ENCODE measurements at regions not wholly inside any gene's neighbourhood (a gene's known extent, or its start where the extent isn't known, plus 50 kb on each side); places are given as distances from the start of the nearest gene placed in this dataset.

DNA sequence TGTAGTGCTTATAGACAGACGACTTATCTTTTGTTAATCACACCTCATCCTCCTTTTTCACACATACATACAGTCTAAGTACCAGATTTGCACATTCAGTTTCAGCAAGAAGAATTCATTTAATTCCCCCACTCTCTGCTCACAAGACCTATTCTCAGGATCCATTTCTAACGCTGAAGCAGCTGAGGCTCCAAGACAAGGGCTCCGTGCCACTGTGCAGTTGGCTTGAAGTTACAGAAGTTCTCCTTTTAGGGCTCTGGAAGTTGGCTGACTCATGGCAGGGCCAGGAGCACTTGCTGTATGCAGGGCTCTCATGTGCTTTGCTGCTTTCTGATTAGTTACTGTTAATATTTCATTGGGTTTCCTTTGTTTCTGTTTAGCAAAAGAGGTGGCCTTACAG lies 1566.9 kb upstream of the TMEM132C start:
- Mint-ChIP-seq H3K27me3 (no peaks in the 10 kb centered on the region), H3K9me3 (ENCODE audit: insufficient read depth) (no peaks in the 10 kb centered on the region), H3K4me1 (no peaks in the 10 kb centered on the region), H3K27ac (no peak overlapping the region), H3K4me3 (no peak overlapping the region)
- Histone ChIP-seq H4K20me1 (ENCODE audit: control insufficient read depth, insufficient read depth, low read length, poor library complexity, severe bottlenecking) (no peaks in the 10 kb centered on the region), H3K4me3 (ENCODE audit: control extremely low read depth in 1 of 5, extremely low read depth in 1 of 5, insufficient read depth in 1 of 5, low read depth in 2 of 5, low read length in 4 of 5) (no peak overlapping the region), H3K27ac (ENCODE audit: low read length in 2 of 2) (no peak overlapping the region), H3K9me3 (ENCODE audit: control extremely low read depth in 1 of 3, control insufficient read depth in 2 of 3, insufficient read depth in 1 of 3, low read length in 2 of 3) (peaks cover 0 to 2% (median 0%) of the 10 kb centered on the region in 3 donors), H3K4me1 (ENCODE audit: control insufficient read depth in 2 of 2, insufficient read depth in 2 of 2, low read length in 2 of 2) (no peaks in the 10 kb centered on the region), H3K36me3 (replicated peaks in 1 of 2; ENCODE audit: control extremely low read depth in 1 of 2, control insufficient read depth in 1 of 2, extremely low read depth in 1 of 2, insufficient read depth in 2 of 2, low read length in 1 of 2) (no peaks in the 10 kb centered on the region), H3K27me3 (replicated peaks in 1 of 4; ENCODE audit: control extremely low read depth in 1 of 4, control insufficient read depth in 3 of 4, insufficient read depth in 4 of 4, low read length in 3 of 4) (no peaks in the 10 kb centered on the region), H3K9ac (ENCODE audit: low read length) (no peak overlapping the region), H3K79me2 (ENCODE audit: control insufficient read depth, insufficient read depth, low read length) (no peaks in the 10 kb centered on the region), H2AFZ (ENCODE audit: insufficient read depth, low read depth, low read length, poor library complexity, severe bottlenecking) (no peak overlapping the region), H3K4me2 (replicated peaks; ENCODE audit: low read depth, low read length, poor library complexity, severe bottlenecking) (no peak overlapping the region)
- no peak for DNase-seq
- ChIA-PET CTCF (no interaction called here), POLR2A (no interaction called here)
- no peak for ATAC-seq (ENCODE audit: low read depth)
- WGBS (ENCODE audit: insufficient coverage): 93% methylated on average over 2 of the region's 3 CpGs
- intact Hi-C loops (cut with micrococcal nuclease): no loop called here
- no peak for TF ChIP-seq EZH2 (IDR thresholded peaks at IDR 0.05; ENCODE audit: borderline replicate concordance, insufficient read depth, low read depth, low read length, poor library complexity, severe bottlenecking)
- TF ChIP-seq, protein P1, sequence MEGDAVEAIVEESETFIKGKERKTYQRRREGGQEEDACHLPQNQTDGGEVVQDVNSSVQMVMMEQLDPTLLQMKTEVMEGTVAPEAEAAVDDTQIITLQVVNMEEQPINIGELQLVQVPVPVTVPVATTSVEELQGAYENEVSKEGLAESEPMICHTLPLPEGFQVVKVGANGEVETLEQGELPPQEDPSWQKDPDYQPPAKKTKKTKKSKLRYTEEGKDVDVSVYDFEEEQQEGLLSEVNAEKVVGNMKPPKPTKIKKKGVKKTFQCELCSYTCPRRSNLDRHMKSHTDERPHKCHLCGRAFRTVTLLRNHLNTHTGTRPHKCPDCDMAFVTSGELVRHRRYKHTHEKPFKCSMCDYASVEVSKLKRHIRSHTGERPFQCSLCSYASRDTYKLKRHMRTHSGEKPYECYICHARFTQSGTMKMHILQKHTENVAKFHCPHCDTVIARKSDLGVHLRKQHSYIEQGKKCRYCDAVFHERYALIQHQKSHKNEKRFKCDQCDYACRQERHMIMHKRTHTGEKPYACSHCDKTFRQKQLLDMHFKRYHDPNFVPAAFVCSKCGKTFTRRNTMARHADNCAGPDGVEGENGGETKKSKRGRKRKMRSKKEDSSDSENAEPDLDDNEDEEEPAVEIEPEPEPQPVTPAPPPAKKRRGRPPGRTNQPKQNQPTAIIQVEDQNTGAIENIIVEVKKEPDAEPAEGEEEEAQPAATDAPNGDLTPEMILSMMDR (IDR thresholded peaks at IDR 0.05): no peak

GRCh38 chr12:126704609-126705008 lies 1562.4 kb upstream of the TMEM132C start:
- TF ChIP-seq, protein P1 (IDR thresholded peaks at IDR 0.05): no peak
- TF ChIP-seq EZH2 (IDR thresholded peaks at IDR 0.05; ENCODE audit: borderline replicate concordance, insufficient read depth, low read depth, low read length, poor library complexity, severe bottlenecking): no peak
- no peak for ATAC-seq (ENCODE audit: low read depth)
- no peak for DNase-seq
- peaks cover 0 to 2% (median 0%) of the 10 kb centered on the region in 3 donors for H3K9me3 ChIP-seq (ENCODE audit: control extremely low read depth in 1 of 3, control insufficient read depth in 2 of 3, insufficient read depth in 1 of 3, low read length in 2 of 3)
- no peak overlapping the region for H3K9ac ChIP-seq (ENCODE audit: low read length)
- no CpG with 5 or more reads among the region's 4 CpGs for WGBS (ENCODE audit: insufficient coverage)
- Mint-ChIP-seq H3K27me3 (no peaks in the 10 kb centered on the region), H3K9me3 (ENCODE audit: insufficient read depth) (no peaks in the 10 kb centered on the region), H3K4me3 (no peak overlapping the region), H3K27ac (no peak overlapping the region), H3K4me1 (no peaks in the 10 kb centered on the region)
- POLR2A ChIA-PET: no interaction called here
- CTCF ChIA-PET: no interaction called here
- H2AFZ ChIP-seq (ENCODE audit: insufficient read depth, low read depth, low read length, poor library complexity, severe bottlenecking): no peak overlapping the region
- intact Hi-C loops (cut with micrococcal nuclease): no loop called here
- H3K4me2 ChIP-seq (replicated peaks; ENCODE audit: low read depth, low read length, poor library complexity, severe bottlenecking): no peak overlapping the region
- H3K27ac ChIP-seq (ENCODE audit: low read length in 2 of 2): no peak overlapping the region
- no peaks in the 10 kb centered on the region for H3K4me1 ChIP-seq (ENCODE audit: control insufficient read depth in 2 of 2, insufficient read depth in 2 of 2, low read length in 2 of 2)
- no peaks in the 10 kb centered on the region for H3K27me3 ChIP-seq (replicated peaks in 1 of 4; ENCODE audit: control extremely low read depth in 1 of 4, control insufficient read depth in 3 of 4, insufficient read depth in 4 of 4, low read length in 3 of 4)
- H3K79me2 ChIP-seq (ENCODE audit: control insufficient read depth, insufficient read depth, low read length): no peaks in the 10 kb centered on the region
- no peaks in the 10 kb centered on the region for H3K36me3 ChIP-seq (replicated peaks in 1 of 2; ENCODE audit: control extremely low read depth in 1 of 2, control insufficient read depth in 1 of 2, extremely low read depth in 1 of 2, insufficient read depth in 2 of 2, low read length in 1 of 2)
- no peak overlapping the region for H3K4me3 ChIP-seq (ENCODE audit: control extremely low read depth in 1 of 5, extremely low read depth in 1 of 5, insufficient read depth in 1 of 5, low read depth in 2 of 5, low read length in 4 of 5)
- no peaks in the 10 kb centered on the region for H4K20me1 ChIP-seq (ENCODE audit: control insufficient read depth, insufficient read depth, low read length, poor library complexity, severe bottlenecking)

Data from B cell (primary cell).